Endothelial cell of umbilical vein (primary cell): ENCODE measurements at regions not wholly inside any gene's neighbourhood (a gene's known extent, or its start where the extent isn't known, plus 50 kb on each side); places are given as distances from the start of the nearest gene placed in this dataset.

ENCODE experiments used
- BruUV-seq: library from RNA; stranded (reverse); fragments of 400-500 nt; replicated peaks from 2 replicates; lab custom pipeline; 2021; lab: Mats Ljungman, UMichigan
- CTCF ChIA-PET: fragments of 300-600, 350-600 bp; sonication (Branson Sonifier 250); formaldehyde crosslinking; loops from one replicate; lab custom pipeline; 2021; ENCODE audit warnings: antibody characterized with exemption, inconsistent platforms; lab: Charles Lee
- POLR2A ChIA-PET: fragments of 300-600, 350-600 bp; sonication (Branson Sonifier 250); formaldehyde crosslinking; loops from one replicate; lab custom pipeline; 2021; ENCODE audit warnings: antibody characterized with exemption, inconsistent platforms; lab: Charles Lee
- DNase-seq: peaks from one replicate; pipeline ENCODE4 v3.0.0-alpha.2; 2011; ENCODE audit warnings: low read depth, low spot score
- FAIRE-seq: peaks from 2 replicates; lab custom pipeline; 2011; peaks lifted over from hg19 to GRCh38; lab: Jason Lieb, UNC
- H2AFZ ChIP-seq: 2 replicates; pipeline ENCODE4 v1.6.0; 2012; ENCODE audit warnings: low read depth, low read length, control low read depth, inconsistent platforms
- H3K27ac ChIP-seq: 2 replicates; pipeline ENCODE4 v1.5.1; 2011; ENCODE audit warnings: low read depth, mild to moderate bottlenecking, control low read depth, low read length, moderate library complexity; ENCODE audit not compliant: insufficient read depth
- H3K27me3 ChIP-seq, 2 experiments: 2 replicates each; pipeline versions ENCODE4 v1.6.0 to v1.6.1; 2011; ENCODE audit warnings: low read length in 2 of 2, mixed read lengths in 1 of 2; ENCODE audit not compliant: control insufficient read depth in 2 of 2, insufficient read depth in 2 of 2
- H3K36me3 ChIP-seq, 2 experiments: 2 replicates in 1 of 2; 3 replicates in 1 of 2; pipeline ENCODE4 v1.5.1; 2011; ENCODE audit warnings: low read length in 2 of 2, mild to moderate bottlenecking in 1 of 2, moderate library complexity in 1 of 2; ENCODE audit not compliant: control insufficient read depth in 2 of 2, insufficient read depth in 2 of 2; ENCODE audit errors: extremely low read depth in 1 of 2
- H3K4me1 ChIP-seq: 3 replicates; pipeline ENCODE4 v1.5.1; 2011; ENCODE audit warnings: mild to moderate bottlenecking, low read length; ENCODE audit not compliant: control insufficient read depth, insufficient read depth; ENCODE audit errors: extremely low read depth
- H3K4me2 ChIP-seq: 2 replicates; pipeline ENCODE4 v1.6.1; 2011; ENCODE audit warnings: low read length, control low read depth, mixed read lengths; ENCODE audit not compliant: insufficient read depth
- H3K4me3 ChIP-seq, 3 experiments: fragments of 200-600 bp in 1 of 3; sonication (generic), shearing (Covaris generic) in 1 of 3; replicated peaks in 1 of 3; 2 replicates each; pipeline ENCODE4 v1.5.1; 2011 to 2016; ENCODE audit warnings: control low read depth in 3 of 3, low read length in 3 of 3, mild to moderate bottlenecking in 2 of 3, inconsistent platforms in 1 of 3, low read depth in 1 of 3, moderate library complexity in 1 of 3; ENCODE audit not compliant: insufficient read depth in 1 of 3
- H3K79me2 ChIP-seq: 2 replicates; pipeline ENCODE4 v1.6.0; 2012; ENCODE audit warnings: low read length, inconsistent platforms; ENCODE audit not compliant: control insufficient read depth, insufficient read depth
- H3K9ac ChIP-seq: replicated peaks from 2 replicates; pipeline ENCODE3; 2011; ENCODE audit warnings: low read length, control low read depth; ENCODE audit not compliant: insufficient read depth; ENCODE audit errors: extremely low read depth
- H3K9me1 ChIP-seq: replicated peaks from 3 replicates; pipeline ENCODE4 v1.6.0; 2011; ENCODE audit warnings: mild to moderate bottlenecking, low read length; ENCODE audit not compliant: control insufficient read depth, insufficient read depth; ENCODE audit errors: extremely low read depth
- H3K9me3 ChIP-seq: replicated peaks from 2 replicates; pipeline ENCODE4 v1.5.1; 2012; ENCODE audit warnings: low read length, inconsistent platforms; ENCODE audit not compliant: control insufficient read depth, insufficient read depth
- H4K20me1 ChIP-seq: replicated peaks from 2 replicates; pipeline ENCODE3; 2011; ENCODE audit warnings: mild to moderate bottlenecking, low read length; ENCODE audit not compliant: control insufficient read depth, insufficient read depth; ENCODE audit errors: extremely low read depth
- CTCF ChIP-seq, 2 donors: IDR thresholded peaks; 1 replicate in 1 of 2; 2 replicates in 1 of 2; pipeline ENCODE4 v1.5.1; 2011; ENCODE audit warnings: low read length in 2 of 2, mild to moderate bottlenecking in 2 of 2, moderate library complexity in 2 of 2, control low read depth in 1 of 2, inconsistent platforms in 1 of 2, low read depth in 1 of 2; ENCODE audit not compliant: insufficient read depth in 1 of 2; ENCODE audit errors: extremely low read depth in 1 of 2
- EZH2 ChIP-seq: IDR thresholded peaks from 2 replicates; pipeline ENCODE4 v1.6.1; 2012; ENCODE audit warnings: borderline replicate concordance, low read depth, mild to moderate bottlenecking, moderate library complexity, low read length, inconsistent platforms; ENCODE audit not compliant: severe bottlenecking
- FOS ChIP-seq: IDR thresholded peaks from 2 replicates; pipeline ENCODE4 v1.6.1; 2011; ENCODE audit warnings: mild to moderate bottlenecking, low read length, moderate library complexity, borderline replicate concordance; ENCODE audit not compliant: insufficient read depth
- GATA2 ChIP-seq: IDR thresholded peaks from 2 replicates; pipeline ENCODE4 v1.7.0; 2011; ENCODE audit warnings: low read depth, mild to moderate bottlenecking, moderate library complexity, mixed read lengths, low read length; ENCODE audit not compliant: insufficient read length, insufficient read depth
- JUN ChIP-seq: IDR thresholded peaks from 2 replicates; pipeline ENCODE4 v1.6.1; 2011; ENCODE audit warnings: borderline replicate concordance, low read depth; ENCODE audit not compliant: insufficient read length, insufficient read depth
- MAX ChIP-seq: IDR thresholded peaks from 2 replicates; pipeline ENCODE4 v1.6.1; 2011; ENCODE audit not compliant: insufficient read depth, insufficient read length
- MYC ChIP-seq: IDR thresholded peaks from one replicate; pipeline ENCODE4 v1.6.1; 2011; ENCODE audit warnings: mild to moderate bottlenecking, low read depth, low read length
- POLR2A ChIP-seq: IDR thresholded peaks from 2 replicates; pipeline ENCODE4 v1.6.1; 2012; ENCODE audit warnings: low read depth, mild to moderate bottlenecking, control low read depth, low read length
- POLR2AphosphoS5 ChIP-seq: IDR thresholded peaks from 2 replicates; pipeline ENCODE4 v1.6.1; 2012; ENCODE audit warnings: low read depth, mild to moderate bottlenecking, control low read depth, low read length, moderate library complexity; ENCODE audit not compliant: insufficient read depth
- dilution Hi-C: fragments of 300-500 bp; cut with MboI; formaldehyde crosslinking; loops from one replicate; pipeline ENCODE4 v1.15.0; 2019; ENCODE audit warnings: low sequenced_read_pairs; ENCODE audit not compliant: extremely low pct_ligation_motif_present
- intact Hi-C: fragments of 100-400 bp; cut with micrococcal nuclease; formaldehyde crosslinking; loops from one replicate; pipeline ENCODE4 v1.10.0; 2022

- CTCF ChIA-PET, result interaction anchor here (0.9 to 1.8 kb wide), 11 partner anchors 9 to 438 kb away, joined by 3 to 11 read pairs (median 3); no protein-coding TSS in a partner anchor
- Histone ChIP-seq H3K36me3 (no peaks in the 10 kb centered on the region), H3K4me1 (no peaks in the 10 kb centered on the region), H3K27me3 (no peaks in the 10 kb centered on the region), H3K9me1 (no peaks in the 10 kb centered on the region), H3K4me3 (no peak overlapping the region), H3K27ac (no peak overlapping the region), H3K9me3 (no peaks in the 10 kb centered on the region), H3K9ac (no peak overlapping the region), H3K79me2 (no peaks in the 10 kb centered on the region), H3K4me2 (no peak overlapping the region), H4K20me1 (no peaks in the 10 kb centered on the region), H2AFZ (no peak overlapping the region)
- DNase-seq (no peak), FAIRE-seq (no peak)
- dilution Hi-C loops, result no loop called here
- intact Hi-C loops, result no loop called here
- no TSS peak for BruUV-seq
- POLR2A ChIA-PET, result no interaction called here
- TF ChIP-seq POLR2AphosphoS5, result no peak
- no peak for TF ChIP-seq EZH2
- TF ChIP-seq MYC, result no peak
- no peak for TF ChIP-seq GATA2
- TF ChIP-seq CTCF (IDR thresholded peaks at IDR 0.05; ENCODE audit: extremely low read depth in 1 of 2, insufficient read depth in 1 of 2, low read depth in 1 of 2, low read length in 2 of 2), result no peak
- TF ChIP-seq JUN, result no peak
- TF ChIP-seq MAX, result no peak
- no peak for TF ChIP-seq FOS
- no peak for TF ChIP-seq POLR2A
Measured at GRCh38 chr1:172778456-172779455, 119.9 kb downstream of the FASLG start.
